Activated CD8-positive, alpha-beta T cell treated with anti-CD3 and anti-CD28 coated beads for 36 hours (primary cell): ENCODE measurements at regions not wholly inside any gene's neighbourhood (a gene's known extent, or its start where the extent isn't known, plus 50 kb on each side); places are given as distances from the start of the nearest gene placed in this dataset.

Experiments
- ATAC-seq: fragments of 200-7000 bp; cut with Tn5 transposase; one replicate; pipeline ENCODE4 v1.10.0; 2021; ENCODE audit warnings: mild to moderate bottlenecking, moderate library complexity
- CTCF ChIA-PET: fragments of 350-600 bp; sonication (Branson Sonifier 250); formaldehyde crosslinking; loops from one replicate; lab custom pipeline; 2021; ENCODE audit warnings: antibody characterized with exemption; lab: Charles Lee
- POLR2A ChIA-PET: fragments of 350-600 bp; sonication (Branson Sonifier 250); formaldehyde crosslinking; loops from one replicate; lab custom pipeline; 2021; ENCODE audit warnings: antibody characterized with exemption; lab: Charles Lee
- DNase-seq: peaks from one replicate; pipeline ENCODE4 v3.0.0-alpha.2; 2020
- H3K27ac Mint-ChIP-seq: one replicate; pipeline ENCODE4 v1.8.0; 2021; ENCODE audit warnings: mild to moderate bottlenecking, mixed read lengths
- H3K27me3 Mint-ChIP-seq: one replicate; pipeline ENCODE4 v1.8.0; 2021; ENCODE audit warnings: mixed read lengths
- H3K36me3 Mint-ChIP-seq: one replicate; pipeline ENCODE4 v1.8.0; 2021; ENCODE audit warnings: low read depth, mixed read lengths
- H3K4me1 Mint-ChIP-seq: one replicate; pipeline ENCODE4 v1.8.0; 2021; ENCODE audit warnings: low read depth, mixed read lengths
- H3K4me3 Mint-ChIP-seq: one replicate; pipeline ENCODE4 v1.8.0; 2021; ENCODE audit warnings: mild to moderate bottlenecking, moderate library complexity, mixed read lengths
- H3K9me3 Mint-ChIP-seq: one replicate; pipeline ENCODE4 v1.8.0; 2021; ENCODE audit warnings: mixed read lengths
- CTCF ChIP-seq: fragments of 200-600 bp; IDR thresholded peaks from one replicate; pipeline ENCODE4 v1.8.0; 2022; ENCODE audit warnings: antibody characterized with exemption, mild to moderate bottlenecking
- intact Hi-C: fragments of 100-400 bp; cut with micrococcal nuclease; formaldehyde crosslinking; loops from one replicate; pipeline ENCODE4 v1.10.0; 2022

DNA sequence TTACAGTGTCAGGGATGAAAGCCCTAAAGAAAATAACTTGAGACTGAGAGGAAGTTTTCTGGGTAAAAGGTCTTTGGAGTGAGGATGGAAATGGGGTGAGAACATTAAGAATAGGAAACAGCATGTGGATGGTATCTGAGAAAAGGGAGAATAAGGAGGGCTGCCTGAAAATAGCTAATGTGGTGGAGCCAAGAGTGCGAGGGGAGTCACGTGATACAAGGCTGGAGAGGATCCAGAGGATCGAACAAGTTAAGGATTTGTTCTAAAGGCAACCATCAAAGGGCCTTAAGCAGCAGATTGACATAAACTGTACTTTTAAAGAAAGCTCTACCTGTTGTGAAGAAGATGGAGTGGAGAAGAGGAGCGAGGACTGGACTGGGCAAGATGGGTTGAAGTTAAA is 347.4 kb upstream of the AGA start:
- TF ChIP-seq CTCF, result no peak
- no peak for ATAC-seq
- Mint-ChIP-seq H3K27me3 (no peaks in the 10 kb centered on the region), H3K36me3 (no peaks in the 10 kb centered on the region), H3K9me3 (no peaks in the 10 kb centered on the region), H3K4me3 (no peak overlapping the region), H3K27ac (no peak overlapping the region), H3K4me1 (no peaks in the 10 kb centered on the region)
- ChIA-PET CTCF (no interaction called here), POLR2A (interaction anchor here (0.6 kb wide), 1 partner anchor 757 kb away, joined by 3 read pairs; no protein-coding TSS in a partner anchor)
- intact Hi-C loops, result no loop called here
- DNase-seq, result no peak

DNA sequence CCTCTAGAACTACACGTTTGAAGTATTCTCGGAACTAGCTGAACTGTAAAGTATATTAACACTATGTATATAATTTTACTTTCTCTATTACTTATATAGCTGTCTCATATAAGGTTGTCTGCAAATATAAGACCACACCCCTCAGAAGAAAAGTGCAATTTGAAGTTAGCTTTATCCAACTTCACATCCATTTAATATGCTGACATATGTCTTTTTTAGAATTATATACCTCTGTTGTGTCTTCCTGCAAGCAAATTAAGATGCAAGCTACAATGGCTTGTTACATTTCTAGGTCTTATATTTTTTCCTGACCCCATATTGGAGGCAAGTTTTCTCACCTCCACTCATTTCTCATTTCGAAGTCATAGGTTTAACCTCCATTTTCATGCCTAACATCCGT is 349.0 kb upstream of the AGA start:
- Mint-ChIP-seq H3K9me3 (no peaks in the 10 kb centered on the region), H3K4me1 (no peaks in the 10 kb centered on the region)
- POLR2A ChIA-PET, result no interaction called here

DNA sequence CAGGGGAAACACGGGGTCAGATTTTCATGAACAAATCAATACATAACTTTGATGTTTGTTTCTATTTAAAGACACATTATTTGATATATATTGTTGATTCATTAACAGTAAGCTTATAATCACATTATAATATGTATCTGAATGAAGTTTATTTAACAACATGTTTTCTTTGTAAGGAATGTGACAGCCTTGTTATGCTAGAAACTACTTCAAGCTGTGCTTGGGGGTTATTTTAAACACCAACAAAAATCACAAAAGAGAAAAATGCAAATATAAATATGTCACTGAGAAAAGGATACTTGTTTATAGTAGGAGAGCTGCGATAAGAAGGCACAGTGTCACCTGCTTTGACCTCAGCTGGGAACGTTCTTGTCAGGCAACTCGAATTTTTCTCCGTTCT is 354.6 kb upstream of the AGA start:
- TF ChIP-seq CTCF, result no peak
- Mint-ChIP-seq H3K27me3 (no peaks in the 10 kb centered on the region), H3K36me3 (no peaks in the 10 kb centered on the region), H3K4me3 (no peak overlapping the region), H3K27ac (no peak overlapping the region), H3K9me3 (no peaks in the 10 kb centered on the region), H3K4me1 (no peaks in the 10 kb centered on the region)
- intact Hi-C loops, result no loop called here
- ChIA-PET CTCF (no interaction called here), POLR2A (no interaction called here)
- DNase-seq, result no peak
- ATAC-seq, result no peak

More for the DNA sequence above, 349.0 kb upstream of the AGA start:
- H3K27me3 Mint-ChIP-seq, result no peaks in the 10 kb centered on the region
- intact Hi-C loops, result no loop called here
- ATAC-seq, result no peak
- H3K27ac Mint-ChIP-seq, result no peak overlapping the region
- TF ChIP-seq CTCF, result no peak
- no peak for DNase-seq
- H3K4me3 Mint-ChIP-seq, result no peak overlapping the region
- H3K36me3 Mint-ChIP-seq, result no peaks in the 10 kb centered on the region
- CTCF ChIA-PET, result no interaction called here

GRCh38 chr4:177798161-177798560 is 355.9 kb upstream of the AGA start:
- H3K27me3 Mint-ChIP-seq, result no peaks in the 10 kb centered on the region
- H3K27ac Mint-ChIP-seq, result no peak overlapping the region
- H3K9me3 Mint-ChIP-seq, result no peaks in the 10 kb centered on the region
- no peaks in the 10 kb centered on the region for H3K4me1 Mint-ChIP-seq
- no peak overlapping the region for H3K4me3 Mint-ChIP-seq
- POLR2A ChIA-PET, result no interaction called here
- intact Hi-C loops, result no loop called here
- ATAC-seq (no peak), DNase-seq (no peak)
- CTCF ChIA-PET, result no interaction called here
- no peak for TF ChIP-seq CTCF
- H3K36me3 Mint-ChIP-seq, result no peaks in the 10 kb centered on the region

GRCh38 chr4:177802162-177802561 is 359.9 kb upstream of the AGA start:
- Mint-ChIP-seq H3K36me3 (no peaks in the 10 kb centered on the region), H3K9me3 (no peaks in the 10 kb centered on the region), H3K27me3 (no peaks in the 10 kb centered on the region), H3K27ac (no peak overlapping the region), H3K4me1 (no peaks in the 10 kb centered on the region), H3K4me3 (no peak overlapping the region)
- ATAC-seq, result no peak
- no peak for TF ChIP-seq CTCF
- ChIA-PET POLR2A (no interaction called here), CTCF (no interaction called here)
- intact Hi-C loops, result no loop called here
- no peak for DNase-seq
